ENCODE measurements at regions not wholly inside any gene's neighbourhood (a gene's known extent, or its start where the extent isn't known, plus 50 kb on each side); places are given as distances from the start of the nearest gene placed in this dataset.
"Not testable (repeated sequence)": the region's sequence is repeated elsewhere in the genome, so short reads cannot be mapped to it uniquely, and the experiment has no call there.

- not testable (repeated sequence) for DNase-seq (ENCODE audit: low read depth)
These were observed 740.6 kb upstream of the MIR17HG start for GRCh38 chr13:90606921-90607320.

DNA sequence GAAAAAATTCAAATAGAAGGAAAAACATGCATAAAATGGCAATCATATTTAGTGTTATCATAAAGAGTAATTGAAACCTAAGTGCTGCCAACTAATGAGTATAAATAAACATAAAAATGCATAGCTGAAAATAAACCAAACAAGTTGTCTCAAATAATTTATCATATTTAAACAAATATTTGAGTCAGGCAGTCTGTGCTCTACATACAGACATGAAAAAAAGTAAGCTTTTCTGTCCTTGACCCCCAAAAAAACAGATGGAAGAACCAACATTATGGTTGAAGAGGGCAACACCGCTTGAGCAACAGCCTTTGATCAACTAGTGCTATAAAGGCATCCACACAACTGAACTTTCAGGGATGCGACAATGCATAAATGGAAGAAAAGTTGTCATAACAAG lies 735.1 kb upstream of the MIR17HG start:
- DNase-seq (ENCODE audit: low read depth), result no peak

GRCh38 chr13:90613076-90613795 lies 734.3 kb upstream of the MIR17HG start:
- DNase-seq (ENCODE audit: low read depth), result no peak

DNA sequence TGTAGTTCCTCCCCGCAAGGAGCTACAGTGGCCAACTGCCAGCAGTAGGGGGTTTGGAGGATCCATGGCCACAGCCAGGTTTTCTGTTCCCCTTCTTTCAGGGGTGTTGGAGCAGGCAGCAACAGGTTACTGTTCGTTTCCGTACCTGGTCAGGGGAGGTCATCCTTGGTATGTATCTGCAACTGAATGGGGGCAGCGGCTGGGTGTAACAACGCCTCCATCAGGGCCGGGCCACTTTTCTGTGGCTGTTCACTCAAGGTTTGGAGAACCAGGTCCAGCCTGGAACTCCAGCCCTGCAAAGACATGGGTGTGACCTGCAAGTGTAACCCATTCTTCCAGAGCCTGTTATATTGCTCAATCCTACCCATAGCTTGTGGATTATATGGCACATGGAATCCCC lies 732.3 kb upstream of the MIR17HG start:
- DNase-seq (ENCODE audit: low read depth), result no peak

DNA sequence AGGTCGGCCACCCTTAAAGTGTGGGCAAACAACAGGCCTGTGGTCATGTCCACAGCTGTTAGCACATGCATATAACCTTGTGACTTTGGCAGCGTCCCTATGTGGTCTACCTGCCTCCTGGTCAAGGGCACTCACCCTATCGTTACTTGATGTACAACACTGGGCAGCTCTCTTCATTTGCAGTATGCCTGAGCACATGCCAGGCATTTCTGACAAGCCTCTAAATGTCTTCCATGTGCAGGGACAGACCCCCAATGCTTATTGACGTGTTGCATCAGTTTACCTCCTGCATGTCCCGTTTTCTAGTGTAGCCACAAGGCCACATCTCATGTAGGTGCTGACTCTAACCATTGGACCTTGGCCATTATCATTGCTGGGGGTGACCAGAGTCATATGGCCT lies 731.7 kb upstream of the MIR17HG start:
- DNase-seq (ENCODE audit: low read depth), result no peak

DNA sequence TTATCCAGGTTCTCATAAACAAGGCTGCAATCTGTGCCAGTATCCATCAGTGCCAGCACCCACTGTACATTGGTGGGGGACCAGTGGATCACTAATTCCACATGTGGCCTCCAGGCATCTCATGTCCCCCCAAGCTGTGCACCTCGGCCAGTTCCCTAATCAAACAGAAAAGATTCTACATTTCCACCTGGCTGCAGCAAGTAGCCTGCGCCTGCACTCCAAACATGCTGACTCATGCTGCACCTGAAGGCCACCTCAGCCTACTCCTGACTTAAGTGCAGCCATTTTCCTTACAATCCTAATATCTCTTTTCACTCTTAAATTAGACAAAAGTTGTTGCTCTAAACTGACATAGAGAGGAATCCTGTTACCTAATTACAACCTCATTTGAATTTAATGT lies 729.4 kb upstream of the MIR17HG start:
- no peak for DNase-seq (ENCODE audit: low read depth)

GRCh38 chr13:90622541-90622940 lies 724.9 kb upstream of the MIR17HG start:
- DNase-seq (ENCODE audit: low read depth), result no peak

GRCh38 chr13:90623318-90624011 lies 724.0 kb upstream of the MIR17HG start:
- no peak for DNase-seq (ENCODE audit: low read depth)

DNA sequence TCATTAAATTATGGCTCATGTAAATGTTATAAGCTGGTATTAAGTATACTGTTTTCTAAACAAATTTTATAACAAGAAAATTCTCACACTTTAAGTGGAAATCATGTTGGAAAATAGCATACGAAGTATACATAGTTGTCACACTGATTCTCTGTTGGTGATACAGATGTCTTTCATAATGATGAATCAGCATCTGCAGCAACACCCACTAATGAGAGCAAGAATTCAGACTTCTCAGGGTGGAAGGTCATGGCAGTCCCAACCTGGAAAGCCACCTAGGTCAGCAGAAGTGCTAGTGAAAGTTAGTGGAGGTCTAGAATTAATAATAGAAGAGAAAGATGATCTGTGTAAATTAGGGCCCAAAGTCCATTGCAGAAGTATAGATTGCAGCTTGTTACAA lies 719.7 kb upstream of the MIR17HG start:
- DNase-seq (ENCODE audit: low read depth), result no peak

GRCh38 chr13:90628471-90628870 lies 719.0 kb upstream of the MIR17HG start:
- no peak for DNase-seq (ENCODE audit: low read depth)

DNA sequence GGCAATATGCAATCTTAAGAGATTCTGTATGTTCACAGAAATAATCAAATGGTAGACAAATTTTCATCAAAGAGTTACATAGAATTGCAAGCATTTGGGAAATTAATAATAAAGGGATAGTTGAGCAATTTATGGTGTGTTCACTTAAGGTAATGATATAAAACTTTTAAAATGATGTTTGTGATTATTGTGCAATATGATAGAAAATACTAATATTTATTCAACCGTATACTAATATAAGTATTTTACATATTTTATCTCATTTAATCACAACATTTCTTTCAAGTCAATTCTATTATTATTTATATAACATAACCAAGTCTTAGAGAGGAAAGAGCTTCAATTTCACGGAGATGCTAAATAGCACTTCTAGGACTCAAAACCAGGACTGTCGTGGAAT lies 716.8 kb upstream of the MIR17HG start:
- no peak for DNase-seq (ENCODE audit: low read depth)

- no peak for DNase-seq (ENCODE audit: low read depth)
These were observed 715.3 kb upstream of the MIR17HG start for GRCh38 chr13:90632184-90632583.

DNA sequence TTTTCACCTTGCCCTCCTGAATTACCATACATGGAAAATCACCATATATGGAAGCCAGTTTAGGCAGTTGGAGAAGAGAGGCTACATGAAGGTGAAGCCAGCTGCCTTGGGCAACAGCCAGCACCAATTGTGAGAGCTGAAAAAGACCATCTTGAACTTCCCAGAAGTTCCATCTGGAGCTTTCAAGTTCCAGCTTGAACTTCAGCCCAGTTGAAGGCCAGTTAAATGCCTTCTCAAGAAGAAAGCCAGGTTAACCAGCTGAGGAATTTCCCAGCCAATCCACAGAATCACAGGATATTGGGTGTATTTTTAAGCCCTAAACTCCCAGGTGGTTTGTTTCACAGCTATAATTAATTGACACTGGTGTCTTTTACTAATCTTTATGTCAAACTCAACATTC lies 713.6 kb upstream of the MIR17HG start:
- DNase-seq (ENCODE audit: low read depth), result no peak

GRCh38 chr13:90640976-90641375 lies 706.5 kb upstream of the MIR17HG start:
- DNase-seq (ENCODE audit: low read depth), result no peak

- no peak for DNase-seq (ENCODE audit: low read depth)
These were observed 705.6 kb upstream of the MIR17HG start for GRCh38 chr13:90641884-90642283.

- DNase-seq (ENCODE audit: low read depth), result no peak
These were observed 701.9 kb upstream of the MIR17HG start for GRCh38 chr13:90645582-90645981.

DNA sequence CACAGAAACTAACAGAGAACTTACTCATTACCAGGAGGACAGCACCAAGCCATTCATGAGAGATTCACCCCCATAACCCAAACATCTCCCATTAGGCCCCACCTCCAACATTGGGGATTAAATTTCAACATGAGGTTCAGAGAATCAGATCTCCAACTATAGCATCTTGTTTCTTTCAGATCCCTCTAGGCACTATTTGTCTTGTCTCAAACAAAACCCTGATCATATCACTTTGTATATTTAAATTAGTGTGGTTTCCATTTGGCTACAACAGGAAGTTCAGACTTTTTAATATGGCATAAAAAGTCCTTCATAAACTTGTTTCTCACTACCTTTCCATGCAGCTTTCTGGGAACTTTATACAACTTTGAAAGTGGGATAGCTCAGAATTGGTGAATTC lies 699.0 kb upstream of the MIR17HG start:
- no peak for DNase-seq (ENCODE audit: low read depth)

GRCh38 chr13:90652036-90652435 lies 695.5 kb upstream of the MIR17HG start:
- no peak for DNase-seq (ENCODE audit: low read depth)

- DNase-seq (ENCODE audit: low read depth), result no peak
These were observed 692.5 kb upstream of the MIR17HG start for GRCh38 chr13:90654970-90655369.

GRCh38 chr13:90664200-90664599 lies 683.3 kb upstream of the MIR17HG start:
- DNase-seq (ENCODE audit: low read depth), result not testable (repeated sequence)

DNA sequence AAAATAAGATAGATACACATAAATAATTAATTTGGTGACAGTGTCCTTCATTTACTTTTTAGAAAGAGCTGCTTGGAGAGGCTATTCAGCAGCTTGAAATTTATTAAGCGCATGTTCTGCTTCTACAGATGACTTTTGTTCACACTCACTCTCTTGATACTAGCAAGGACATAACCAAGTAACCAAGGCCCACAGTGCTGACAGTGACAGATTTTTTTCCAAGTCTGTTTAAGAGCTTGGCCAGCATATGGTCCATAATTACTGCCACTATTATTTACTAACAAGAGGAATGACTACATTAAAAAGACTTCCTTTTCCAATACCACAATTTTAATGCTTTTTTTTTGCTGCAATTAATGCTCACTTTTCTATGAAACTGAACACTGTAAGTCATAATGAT lies 673.7 kb upstream of the MIR17HG start:
- DNase-seq (ENCODE audit: low read depth), result no peak

- no peak for DNase-seq (ENCODE audit: low read depth)
These were observed 672.4 kb upstream of the MIR17HG start for GRCh38 chr13:90675129-90675528.

- DNase-seq (ENCODE audit: low read depth), result no peak
These were observed 666.7 kb upstream of the MIR17HG start for GRCh38 chr13:90680826-90681225.

GRCh38 chr13:90683711-90684131 lies 663.8 kb upstream of the MIR17HG start:
- no peak for DNase-seq (ENCODE audit: low read depth)

Data from activated T-cell treated with anti-CD3 and anti-CD28 coated beads for 48 hours (primary cell).